ENCODE measurements at regions not wholly inside any gene's neighbourhood (a gene's known extent, or its start where the extent isn't known, plus 50 kb on each side); places are given as distances from the start of the nearest gene placed in this dataset.

DNA sequence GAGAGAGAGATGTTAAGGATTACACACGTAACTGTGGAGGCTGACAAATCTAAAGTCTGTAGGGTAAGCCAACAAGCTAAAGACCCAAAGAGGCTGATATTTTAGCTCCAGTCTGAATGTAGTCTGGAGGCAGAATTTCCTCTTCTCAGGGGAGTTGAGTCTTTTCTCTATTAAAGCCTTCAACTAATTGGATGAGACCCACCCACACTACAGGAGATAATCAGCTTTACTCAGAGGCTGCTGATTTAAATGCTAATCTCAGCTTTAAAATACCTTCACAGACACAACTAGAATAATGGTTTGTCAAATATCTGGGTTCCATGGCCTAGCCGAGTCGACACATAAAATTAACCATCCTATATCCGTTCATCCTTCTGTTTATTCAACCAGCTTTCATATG is 204.3 kb upstream of the PSMD7 start:
- Histone ChIP-seq H3K9me3 (no peaks in the 10 kb centered on the region), H3K27me3 (replicated peaks in 1 of 7) (no peaks in the 10 kb centered on the region), H3K36me3 (no peaks in the 10 kb centered on the region), H3K4me1 (no peaks in the 10 kb centered on the region), H3K27ac (no peak overlapping the region), H3K4me3 (no peak overlapping the region)
- TF ChIP-seq, protein P1, sequence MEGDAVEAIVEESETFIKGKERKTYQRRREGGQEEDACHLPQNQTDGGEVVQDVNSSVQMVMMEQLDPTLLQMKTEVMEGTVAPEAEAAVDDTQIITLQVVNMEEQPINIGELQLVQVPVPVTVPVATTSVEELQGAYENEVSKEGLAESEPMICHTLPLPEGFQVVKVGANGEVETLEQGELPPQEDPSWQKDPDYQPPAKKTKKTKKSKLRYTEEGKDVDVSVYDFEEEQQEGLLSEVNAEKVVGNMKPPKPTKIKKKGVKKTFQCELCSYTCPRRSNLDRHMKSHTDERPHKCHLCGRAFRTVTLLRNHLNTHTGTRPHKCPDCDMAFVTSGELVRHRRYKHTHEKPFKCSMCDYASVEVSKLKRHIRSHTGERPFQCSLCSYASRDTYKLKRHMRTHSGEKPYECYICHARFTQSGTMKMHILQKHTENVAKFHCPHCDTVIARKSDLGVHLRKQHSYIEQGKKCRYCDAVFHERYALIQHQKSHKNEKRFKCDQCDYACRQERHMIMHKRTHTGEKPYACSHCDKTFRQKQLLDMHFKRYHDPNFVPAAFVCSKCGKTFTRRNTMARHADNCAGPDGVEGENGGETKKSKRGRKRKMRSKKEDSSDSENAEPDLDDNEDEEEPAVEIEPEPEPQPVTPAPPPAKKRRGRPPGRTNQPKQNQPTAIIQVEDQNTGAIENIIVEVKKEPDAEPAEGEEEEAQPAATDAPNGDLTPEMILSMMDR (IDR thresholded peaks at IDR 0.05 in 8 of 11, conservative IDR thresholded peaks at IDR 0.05 in 3 of 11) = no peak
- TF ChIP-seq POLR2AphosphoS5 (IDR thresholded peaks at IDR 0.05) (no peak), POLR2A (IDR thresholded peaks at IDR 0.05) (no peak)
- no peak for DNase-seq
- WGBS, 5 donors = 87 to 95% (median 91%) methylated on average over 4 of the region's 4 CpGs
- intact Hi-C loops (cut with DNase I; ENCODE audit: low total_unique reads) = no loop called here

DNA sequence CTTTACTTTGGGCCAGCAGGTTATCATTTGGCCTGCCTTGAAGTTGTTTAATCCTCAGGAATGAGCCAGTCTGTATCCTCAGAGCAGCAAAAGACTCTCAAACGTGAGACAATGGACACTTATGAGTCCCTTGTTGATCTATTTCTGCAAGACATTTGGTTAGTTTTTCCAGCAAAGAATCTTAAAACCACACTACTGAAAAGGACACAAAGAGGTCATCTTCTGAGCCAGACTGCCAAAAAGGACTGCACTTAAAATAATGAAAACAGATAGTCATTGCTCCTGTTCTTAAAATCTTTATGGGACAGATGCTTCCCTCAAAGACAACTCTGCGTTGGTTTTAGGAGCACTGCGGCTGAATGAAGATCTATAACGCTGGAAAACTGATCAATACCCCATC is 205.7 kb upstream of the PSMD7 start:
- Histone ChIP-seq H3K4me3 (no peak overlapping the region), H3K27me3 (replicated peaks in 1 of 7) (no peaks in the 10 kb centered on the region), H3K4me1 (no peaks in the 10 kb centered on the region), H3K27ac (no peak overlapping the region), H3K9me3 (no peaks in the 10 kb centered on the region), H3K36me3 (no peaks in the 10 kb centered on the region)
- DNase-seq = no peak
- TF ChIP-seq POLR2A (IDR thresholded peaks at IDR 0.05) (no peak), POLR2AphosphoS5 (IDR thresholded peaks at IDR 0.05) (no peak)
- TF ChIP-seq, protein P1 (IDR thresholded peaks at IDR 0.05 in 8 of 11, conservative IDR thresholded peaks at IDR 0.05 in 3 of 11) = no peak
- intact Hi-C loops (cut with DNase I; ENCODE audit: low total_unique reads) = no loop called here
- 72 to 81% (median 73%) methylated on average over 4 of the region's 4 CpGs for WGBS, 5 donors

DNA sequence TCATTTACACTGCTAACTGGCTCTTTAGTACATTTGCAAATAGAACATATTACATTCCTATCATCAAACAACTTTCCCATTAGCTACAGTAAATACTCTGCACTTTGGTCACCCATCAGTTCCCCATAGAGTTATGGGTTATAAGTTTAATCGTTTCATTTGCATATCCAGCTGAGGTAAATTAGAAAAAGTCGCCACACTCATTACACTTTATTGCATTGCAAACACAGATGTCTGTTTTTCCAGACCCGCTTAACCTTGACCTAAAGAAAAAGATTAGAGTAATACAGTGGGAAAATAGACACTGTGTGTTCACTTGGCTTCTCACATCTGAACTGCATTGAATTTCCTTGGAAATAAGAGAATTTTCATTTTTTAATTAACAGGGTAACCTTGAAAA is 213.1 kb upstream of the PSMD7 start:
- intact Hi-C loops (cut with DNase I; ENCODE audit: low total_unique reads) = no loop called here

DNA sequence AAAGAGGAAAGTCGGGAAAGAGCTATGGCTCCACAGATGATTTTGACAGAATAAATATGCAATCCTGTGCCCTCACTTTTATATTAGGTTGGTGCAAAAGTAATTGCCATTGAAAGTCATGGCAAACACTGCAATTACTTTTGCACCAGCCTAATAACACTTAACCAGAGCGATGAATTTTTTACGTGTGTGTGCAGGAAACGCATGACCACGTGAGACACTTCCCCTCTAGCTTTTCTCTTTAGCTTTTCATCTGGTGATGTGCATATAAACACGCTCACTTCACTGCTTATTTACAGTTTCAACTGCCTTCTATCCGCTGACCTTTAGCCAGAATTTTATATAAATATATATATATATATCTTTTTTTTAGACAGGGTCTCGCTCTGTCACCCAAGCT is 216.3 kb upstream of the PSMD7 start:
- H3K27ac ChIP-seq = no peak overlapping the region
- peaks cover 0 to 14% (median 7%) of the 10 kb centered on the region in 8 donors for H3K9me3 ChIP-seq
- intact Hi-C loops (cut with DNase I; ENCODE audit: low total_unique reads) = no loop called here
- H3K4me3 ChIP-seq = no peak overlapping the region
- H3K27me3 ChIP-seq (replicated peaks in 1 of 7) = no peaks in the 10 kb centered on the region
- 45 to 53% (median 52%) methylated on average over 8 of the region's 8 CpGs for WGBS, 5 donors
- no peaks in the 10 kb centered on the region for H3K36me3 ChIP-seq
- H3K4me1 ChIP-seq = no peaks in the 10 kb centered on the region
- DNase-seq = no peak
- TF ChIP-seq POLR2AphosphoS5 (IDR thresholded peaks at IDR 0.05) (no peak), POLR2A (IDR thresholded peaks at IDR 0.05) (no peak)
- TF ChIP-seq, protein P1 (IDR thresholded peaks at IDR 0.05 in 8 of 11, conservative IDR thresholded peaks at IDR 0.05 in 3 of 11) = no peak

More for the DNA sequence above, 213.1 kb upstream of the PSMD7 start:
- DNase-seq = no peak
- no peaks in the 10 kb centered on the region for H3K27me3 ChIP-seq (replicated peaks in 1 of 7)
- H3K4me1 ChIP-seq = no peaks in the 10 kb centered on the region
- TF ChIP-seq POLR2AphosphoS5 (IDR thresholded peaks at IDR 0.05) = no peak
- TF ChIP-seq, protein P1 (IDR thresholded peaks at IDR 0.05 in 8 of 11, conservative IDR thresholded peaks at IDR 0.05 in 3 of 11) = no peak
- TF ChIP-seq POLR2A (IDR thresholded peaks at IDR 0.05) = no peak
- H3K9me3 ChIP-seq = no peaks in the 10 kb centered on the region
- no peak overlapping the region for H3K27ac ChIP-seq
- WGBS, 5 donors = 82 to 93% (median 92%) methylated on average over 3 of the region's 3 CpGs
- H3K36me3 ChIP-seq = no peaks in the 10 kb centered on the region
- no peak overlapping the region for H3K4me3 ChIP-seq

Measured in spleen (tissue), 11 donors.